Activated T-cell treated with anti-CD3 and anti-CD28 coated beads for 48 hours (primary cell): ENCODE measurements at regions not wholly inside any gene's neighbourhood (a gene's known extent, or its start where the extent isn't known, plus 50 kb on each side); places are given as distances from the start of the nearest gene placed in this dataset.
"Not testable (repeated sequence)": the region's sequence is repeated elsewhere in the genome, so short reads cannot be mapped to it uniquely, and the experiment has no call there.

Experiments used
- DNase-seq: peaks from one replicate; pipeline ENCODE4 v3.0.0-alpha.2; 2020; ENCODE audit warnings: low read depth

- DNase-seq: no peak
Observed at GRCh38 chr2:241982706-241983570, 113.4 kb downstream of the RTP5 start.

GRCh38 chr2:241983571-241984270 lies 114.2 kb downstream of the RTP5 start:
- DNase-seq: no peak

- no peak for DNase-seq
Observed at GRCh38 chr2:241984271-241984655, 114.7 kb downstream of the RTP5 start.

- no peak for DNase-seq
Observed at GRCh38 chr2:241984658-241985057, 115.1 kb downstream of the RTP5 start.

GRCh38 chr2:241985161-241985985 lies 115.8 kb downstream of the RTP5 start:
- not testable (repeated sequence) for DNase-seq

- DNase-seq: no peak
Observed at GRCh38 chr2:241985986-241986329, 116.4 kb downstream of the RTP5 start.

GRCh38 chr2:241986836-241987641 lies 117.5 kb downstream of the RTP5 start:
- DNase-seq: no peak

DNA sequence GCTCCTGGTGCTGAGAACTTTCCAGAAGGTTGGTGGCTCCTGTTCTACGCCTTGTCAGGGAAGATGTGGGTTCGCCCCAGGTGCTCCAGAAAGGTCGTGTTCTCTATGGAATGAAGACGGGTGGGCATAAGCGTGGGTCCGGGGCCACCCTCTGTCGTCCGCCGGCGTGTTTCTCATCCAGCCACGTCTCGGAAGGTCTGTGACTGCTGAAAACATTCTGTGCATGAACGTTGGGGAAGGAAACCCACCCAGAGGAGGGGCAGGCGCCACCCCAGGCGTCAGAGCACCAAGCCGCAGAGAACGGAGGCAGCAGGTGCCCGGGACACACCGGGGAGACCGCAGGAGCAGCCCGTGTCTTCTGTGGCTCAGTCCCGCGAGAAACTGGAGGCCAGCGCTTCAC lies 118.2 kb downstream of the RTP5 start:
- no peak for DNase-seq

DNA sequence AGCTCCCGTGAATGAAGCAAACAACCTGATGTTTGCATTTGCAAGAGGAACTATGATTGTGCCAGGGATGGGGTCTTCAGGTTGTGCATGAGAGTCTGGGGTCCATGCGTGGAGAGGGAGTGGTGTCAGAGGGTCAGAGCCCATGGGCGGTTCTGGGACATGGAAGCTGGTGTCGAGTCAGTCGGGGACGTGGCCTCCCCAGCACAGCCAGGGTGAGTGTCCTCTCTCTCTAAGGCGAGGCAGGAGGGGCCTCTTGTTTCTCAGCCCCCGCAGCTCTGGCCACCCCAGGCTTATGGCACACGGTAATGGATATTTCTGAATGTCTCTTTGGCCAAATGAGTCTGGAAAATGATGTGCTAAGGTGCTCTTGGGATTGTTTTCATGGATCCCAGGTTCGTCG lies 118.6 kb downstream of the RTP5 start:
- no peak for DNase-seq

- DNase-seq: no peak
Observed at GRCh38 chr2:241989074-241989473, 119.5 kb downstream of the RTP5 start.

DNA sequence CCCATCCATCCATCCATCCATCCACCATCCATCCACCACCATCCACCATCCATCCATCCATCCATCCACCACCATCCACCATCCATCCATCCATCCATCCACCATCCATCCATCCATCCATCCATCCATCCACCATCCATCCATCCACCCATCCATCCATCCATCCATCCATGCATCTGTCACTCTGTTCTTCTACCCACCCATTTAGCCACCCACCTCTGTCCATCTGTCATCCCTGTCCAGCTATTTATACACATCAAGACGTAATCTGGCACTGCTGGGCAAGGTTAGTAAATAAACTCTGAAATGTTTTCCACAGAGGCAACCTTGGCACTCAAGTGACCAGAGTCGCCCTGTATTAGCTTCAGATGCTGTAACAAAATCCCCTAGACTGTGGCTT lies 120.9 kb downstream of the RTP5 start:
- no peak for DNase-seq

- no peak for DNase-seq
Observed at GRCh38 chr2:241991299-241991698, 121.8 kb downstream of the RTP5 start.

GRCh38 chr2:241992753-241993152 lies 123.2 kb downstream of the RTP5 start:
- DNase-seq: no peak

DNA sequence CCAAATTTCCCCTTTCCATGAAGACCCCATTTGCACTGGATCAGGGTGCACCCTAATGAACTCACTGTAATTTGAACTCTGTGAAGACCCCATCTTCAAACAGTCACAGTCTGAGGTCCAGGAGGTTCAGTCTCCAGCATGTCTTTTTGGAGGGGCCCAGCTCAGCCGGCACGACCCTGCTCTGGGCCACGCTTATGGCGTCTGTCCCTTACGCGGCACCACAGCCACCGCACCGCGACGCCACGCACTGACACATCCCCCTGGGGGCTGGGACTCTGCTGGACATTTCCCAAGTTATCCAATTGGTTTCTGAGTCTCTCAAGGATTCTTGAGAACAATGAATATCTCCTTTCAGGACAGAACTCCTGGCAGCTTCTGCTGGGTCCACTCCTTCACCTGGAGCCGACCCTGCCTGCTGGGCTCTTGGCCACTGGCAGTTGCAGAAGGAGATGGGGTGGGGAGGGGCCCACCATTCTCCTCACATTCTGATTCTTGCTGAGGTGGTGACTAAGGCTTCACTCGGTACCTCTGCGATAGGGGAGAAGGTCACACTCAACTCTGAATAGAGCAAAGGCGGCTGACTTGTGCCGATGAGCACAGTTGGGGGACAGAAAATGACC lies 124.0 kb downstream of the RTP5 start:
- DNase-seq: no peak

DNA sequence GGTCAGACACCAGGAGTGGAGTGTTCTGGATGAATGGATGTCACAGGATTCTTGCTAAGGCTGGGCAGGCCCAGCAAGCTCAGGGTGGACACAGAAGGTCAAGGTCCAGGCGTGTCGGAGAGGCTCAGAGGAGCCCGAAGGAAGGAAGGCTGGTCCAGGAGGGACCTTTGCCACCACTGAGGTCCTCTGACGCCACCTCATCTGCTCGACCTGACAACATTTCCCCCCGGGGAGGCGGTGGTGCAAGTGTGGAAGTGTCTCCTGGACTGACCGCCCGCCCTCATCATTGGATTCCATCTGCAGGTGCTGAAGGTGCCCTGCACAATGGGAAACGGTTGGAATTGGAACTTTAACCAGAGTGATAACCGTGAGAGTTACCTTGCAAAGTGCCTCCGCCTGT lies 124.6 kb downstream of the RTP5 start:
- DNase-seq: no peak

- no peak for DNase-seq
Observed at GRCh38 chr2:241994556-241995213, 125.2 kb downstream of the RTP5 start.

GRCh38 chr2:241996100-241996499 lies 126.6 kb downstream of the RTP5 start:
- no peak for DNase-seq

DNA sequence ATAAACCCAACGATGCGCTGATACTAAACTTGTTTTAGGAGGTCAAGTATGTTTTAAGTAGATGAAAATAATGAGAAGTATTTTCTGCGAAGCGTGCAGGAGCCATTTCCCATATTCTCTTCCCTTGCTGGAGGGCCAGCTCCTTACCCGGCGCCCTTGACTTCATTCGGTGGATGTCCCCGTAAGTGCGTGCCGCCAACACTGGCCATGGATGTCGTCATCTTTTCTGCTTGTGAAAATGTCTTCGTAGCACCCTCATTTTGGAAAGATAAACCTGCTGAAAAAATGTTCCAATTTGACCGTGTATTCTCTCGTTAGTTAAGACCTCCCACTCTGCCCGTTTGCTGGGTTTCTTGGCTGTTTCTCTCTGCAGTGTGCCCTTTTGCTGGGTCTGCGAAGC lies 127.5 kb downstream of the RTP5 start:
- DNase-seq: no peak

GRCh38 chr2:241999184-241999583 lies 129.7 kb downstream of the RTP5 start:
- DNase-seq: no peak

DNA sequence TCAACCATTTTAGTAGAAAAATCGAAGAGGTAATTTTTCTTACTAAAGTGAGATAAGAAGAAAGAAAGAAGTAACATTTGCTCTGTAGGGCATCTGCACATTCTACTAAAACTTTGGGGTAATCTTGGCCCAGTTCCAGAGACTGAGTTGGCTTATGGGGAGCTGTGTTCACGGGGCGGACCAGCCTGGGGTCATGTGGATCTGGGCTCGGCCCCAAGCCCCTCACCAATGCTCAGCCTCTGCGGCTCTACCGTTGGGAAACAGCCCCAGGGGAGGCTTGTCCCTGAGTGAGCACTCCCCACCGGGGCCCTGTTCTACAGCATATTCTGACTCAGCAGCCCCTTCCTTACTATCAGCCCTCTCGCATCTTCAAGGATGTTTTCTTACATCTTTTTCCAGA lies 132.3 kb downstream of the RTP5 start:
- DNase-seq: no peak

- no peak for DNase-seq
Observed at GRCh38 chr2:242002944-242003343, 133.4 kb downstream of the RTP5 start.
